Esophagus muscularis mucosa (tissue), 4 donors: ENCODE measurements at regions not wholly inside any gene's neighbourhood (a gene's known extent, or its start where the extent isn't known, plus 50 kb on each side); places are given as distances from the start of the nearest gene placed in this dataset.

Experiments
- DNase-seq: peaks from one replicate; pipeline ENCODE4 v3.0.0-alpha.2; 2017; ENCODE audit errors: extremely low spot score
- H3K27ac ChIP-seq, 4 donors: fragments of 200-600 bp; sonication (generic); replicated peaks in 1 of 4; 1 replicate in 3 of 4; 2 replicates in 1 of 4; pipeline ENCODE4 v1.5.1; 2016 to 2019; ENCODE audit warnings: mild to moderate bottlenecking in 1 of 4
- H3K27me3 ChIP-seq, 4 donors: fragments of 200-600 bp; sonication (generic); one replicate each; pipeline versions ENCODE4 v1.5.1 to v1.6.0; 2016 to 2019
- H3K36me3 ChIP-seq, 4 donors: fragments of 200-600 bp; sonication (generic); one replicate each; pipeline ENCODE4 v1.5.1; 2016 to 2019
- H3K4me1 ChIP-seq, 4 donors: fragments of 200-600 bp; sonication (generic); one replicate each; pipeline ENCODE4 v1.5.1; 2016 to 2019
- H3K4me3 ChIP-seq, 4 donors: fragments of 200-600 bp; sonication (generic); 1 replicate in 2 of 4; 2 replicates in 2 of 4; pipeline ENCODE4 v1.5.1; 2016 to 2019; ENCODE audit warnings: mild to moderate bottlenecking in 4 of 4, moderate library complexity in 1 of 4
- H3K9me3 ChIP-seq, 4 donors: fragments of 200-600 bp; sonication (generic); 1 replicate in 3 of 4; 2 replicates in 1 of 4; pipeline ENCODE4 v1.5.1; 2016 to 2019
- EP300 ChIP-seq: sonication (generic); formaldehyde crosslinking; IDR thresholded peaks from one replicate; pipeline ENCODE4 v1.6.1; 2017; ENCODE audit warnings: antibody characterized with exemption
- POLR2A ChIP-seq: fragments of 450-650 bp; IDR thresholded peaks from one replicate; pipeline ENCODE4 v1.6.1; 2017; ENCODE audit warnings: antibody characterized with exemption, moderate library complexity, mild to moderate bottlenecking, low read depth
- POLR2AphosphoS5 ChIP-seq, 2 donors: sonication (generic); formaldehyde crosslinking; IDR thresholded peaks; one replicate each; pipeline ENCODE4 v1.6.1; 2017; ENCODE audit warnings: antibody characterized with exemption in 2 of 2
- WGBS: methylation state at CpG from one replicate; pipeline ENCODE4 v1.1.5; 2018; 5-methylcytosine and 5-hydroxymethylcytosine counted together
- intact Hi-C: fragments of 100-400 bp; cut with DNase I; formaldehyde crosslinking; loops from one replicate; pipeline ENCODE4 v1.15.1; 2023
- TF ChIP-seq, protein P1 (sequence below), 3 experiments: fragments of 200-600 bp in 2 of 3; fragments of 450-650 bp in 1 of 3; sonication (generic) in 2 of 3; IDR thresholded peaks; one replicate each; pipeline ENCODE4 v1.5.1; 2017 to 2019; ENCODE audit warnings: antibody characterized with exemption in 3 of 3, mild to moderate bottlenecking in 2 of 3, moderate library complexity in 1 of 3

DNA sequence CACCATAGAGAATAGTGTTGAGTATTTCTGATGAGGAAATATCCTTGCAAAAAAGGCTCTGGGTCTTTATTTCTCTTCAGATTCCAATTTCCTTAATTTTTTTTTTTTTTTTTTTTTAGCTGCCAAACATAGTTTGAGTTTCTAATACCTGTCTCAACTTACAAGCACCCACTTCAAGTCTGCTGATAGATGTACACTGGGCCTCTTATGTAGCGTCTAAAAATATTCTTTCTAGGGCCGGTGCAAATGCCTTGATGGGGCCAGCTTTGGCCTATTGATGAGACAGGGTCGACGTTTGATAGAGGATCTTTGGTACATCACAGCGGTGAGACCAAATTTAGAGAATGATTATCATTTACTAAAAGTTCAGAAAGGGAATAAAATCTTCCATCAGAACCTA is 626.4 kb downstream of the LMO4 start:
- no peak overlapping the region for H3K4me3 ChIP-seq
- no peaks in the 10 kb centered on the region for H3K36me3 ChIP-seq
- H3K9me3 ChIP-seq, result no peaks in the 10 kb centered on the region
- no peak overlapping the region for H3K27ac ChIP-seq
- DNase-seq, result no peak
- intact Hi-C loops, result loop anchor here (10.0 kb wide), 1 partner anchor 820 kb away; no protein-coding TSS in a partner anchor
- TF ChIP-seq POLR2A (no peak), EP300 (no peak), POLR2AphosphoS5 (IDR thresholded peaks at IDR 0.05) (no peak)
- TF ChIP-seq, protein P1, sequence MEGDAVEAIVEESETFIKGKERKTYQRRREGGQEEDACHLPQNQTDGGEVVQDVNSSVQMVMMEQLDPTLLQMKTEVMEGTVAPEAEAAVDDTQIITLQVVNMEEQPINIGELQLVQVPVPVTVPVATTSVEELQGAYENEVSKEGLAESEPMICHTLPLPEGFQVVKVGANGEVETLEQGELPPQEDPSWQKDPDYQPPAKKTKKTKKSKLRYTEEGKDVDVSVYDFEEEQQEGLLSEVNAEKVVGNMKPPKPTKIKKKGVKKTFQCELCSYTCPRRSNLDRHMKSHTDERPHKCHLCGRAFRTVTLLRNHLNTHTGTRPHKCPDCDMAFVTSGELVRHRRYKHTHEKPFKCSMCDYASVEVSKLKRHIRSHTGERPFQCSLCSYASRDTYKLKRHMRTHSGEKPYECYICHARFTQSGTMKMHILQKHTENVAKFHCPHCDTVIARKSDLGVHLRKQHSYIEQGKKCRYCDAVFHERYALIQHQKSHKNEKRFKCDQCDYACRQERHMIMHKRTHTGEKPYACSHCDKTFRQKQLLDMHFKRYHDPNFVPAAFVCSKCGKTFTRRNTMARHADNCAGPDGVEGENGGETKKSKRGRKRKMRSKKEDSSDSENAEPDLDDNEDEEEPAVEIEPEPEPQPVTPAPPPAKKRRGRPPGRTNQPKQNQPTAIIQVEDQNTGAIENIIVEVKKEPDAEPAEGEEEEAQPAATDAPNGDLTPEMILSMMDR (IDR thresholded peaks at IDR 0.05), result no peak
- peaks cover 0 to 32% (median 15%) of the 10 kb centered on the region in 4 donors for H3K4me1 ChIP-seq
- WGBS, result 89% methylated on average over 5 of the region's 5 CpGs
- H3K27me3 ChIP-seq, result no peaks in the 10 kb centered on the region

DNA sequence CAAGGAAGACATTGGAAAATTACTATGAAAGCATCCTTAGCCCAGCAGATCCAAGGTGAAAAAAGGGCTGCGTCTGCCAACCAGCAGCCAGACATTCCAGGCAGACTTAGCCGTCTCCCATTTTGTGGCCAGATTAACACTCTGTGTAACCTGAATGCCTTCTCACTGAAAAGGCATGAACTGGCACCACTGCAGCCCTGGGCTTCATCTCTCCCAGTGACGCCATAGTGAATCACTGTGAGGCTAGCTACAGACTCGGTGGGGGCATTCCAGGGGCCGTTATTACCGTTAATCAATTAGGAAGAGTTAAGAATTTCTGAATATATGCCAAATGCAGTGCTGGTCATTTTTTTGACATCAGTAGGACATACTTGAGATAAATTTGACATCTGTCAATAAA is 627.4 kb downstream of the LMO4 start:
- no peak for DNase-seq
- no peaks in the 10 kb centered on the region for H3K36me3 ChIP-seq
- no peaks in the 10 kb centered on the region for H3K27me3 ChIP-seq
- WGBS, result 41% methylated on average over 6 of the region's 6 CpGs
- no peak overlapping the region for H3K4me3 ChIP-seq
- peaks cover 0 to 23% (median 11%) of the 10 kb centered on the region in 4 donors for H3K4me1 ChIP-seq
- no peak overlapping the region for H3K27ac ChIP-seq
- intact Hi-C loops, result loop anchor here (2.0 to 10.0 kb wide), 2 partner anchors 663 to 821 kb away; no protein-coding TSS in a partner anchor
- peak; percentile 14 to 46 for TF ChIP-seq POLR2AphosphoS5 (IDR thresholded peaks at IDR 0.05)
- TF ChIP-seq, protein P1 (IDR thresholded peaks at IDR 0.05), result no peak
- H3K9me3 ChIP-seq, result no peaks in the 10 kb centered on the region

DNA sequence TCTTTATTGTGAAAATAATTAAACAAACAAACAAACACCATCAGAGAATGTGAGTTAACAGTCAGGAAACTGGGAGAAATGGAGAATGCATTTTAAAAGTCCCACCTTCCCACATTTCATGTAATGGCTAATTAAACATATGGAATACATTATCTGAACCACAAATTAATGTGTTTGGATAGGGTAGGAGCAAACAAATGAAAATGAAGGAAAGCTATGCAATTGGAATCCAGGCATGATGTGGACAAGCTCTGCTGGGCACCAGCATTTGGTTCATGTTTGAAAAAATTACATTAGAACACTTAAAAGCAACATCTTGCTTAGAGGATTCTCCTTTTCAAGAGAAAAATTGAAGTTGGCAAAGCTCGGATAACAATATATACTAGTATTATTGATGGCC is 628.1 kb downstream of the LMO4 start:
- intact Hi-C loops, result loop anchor here (2.0 to 10.0 kb wide), 2 partner anchors 664 to 822 kb away; no protein-coding TSS in a partner anchor
- Histone ChIP-seq H3K27me3 (no peaks in the 10 kb centered on the region), H3K9me3 (no peaks in the 10 kb centered on the region), H3K27ac (no peak overlapping the region), H3K4me3 (no peak overlapping the region), H3K4me1 (peaks cover 0 to 18% (median 6%) of the 10 kb centered on the region in 4 donors), H3K36me3 (no peaks in the 10 kb centered on the region)
- TF ChIP-seq EP300, result no peak
- no peak for TF ChIP-seq POLR2A
- TF ChIP-seq, protein P1 (IDR thresholded peaks at IDR 0.05), result no peak
- TF ChIP-seq POLR2AphosphoS5 (IDR thresholded peaks at IDR 0.05), result no peak
- 88% methylated on average over 1 of the region's 1 CpG for WGBS
- no peak for DNase-seq

DNA sequence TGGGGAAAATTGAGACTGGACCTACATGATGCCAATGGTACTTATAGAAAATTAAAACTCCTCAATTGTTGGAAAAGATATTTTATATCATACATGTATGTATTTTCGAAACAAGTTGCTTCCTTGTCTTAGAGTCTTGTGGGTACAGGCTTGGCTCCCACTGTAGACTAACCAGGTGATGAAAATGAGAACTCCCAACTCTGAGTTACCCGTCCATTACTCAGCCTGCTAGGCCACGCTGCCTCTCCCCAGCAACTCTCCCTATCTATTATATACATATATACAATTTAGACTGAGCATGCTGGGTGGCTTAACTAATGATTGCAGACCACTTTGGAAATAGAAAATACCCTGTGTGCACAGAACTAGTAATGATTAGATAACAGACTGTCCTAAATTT is 628.7 kb downstream of the LMO4 start:
- TF ChIP-seq, protein P1 (IDR thresholded peaks at IDR 0.05), result no peak
- TF ChIP-seq POLR2A, result no peak
- Histone ChIP-seq H3K9me3 (no peaks in the 10 kb centered on the region), H3K4me1 (peaks cover 0 to 13% (median 1%) of the 10 kb centered on the region in 4 donors), H3K27ac (no peak overlapping the region), H3K36me3 (no peaks in the 10 kb centered on the region), H3K27me3 (no peaks in the 10 kb centered on the region), H3K4me3 (no peak overlapping the region)
- intact Hi-C loops, result loop anchor here (2.0 to 10.0 kb wide), 2 partner anchors 665 to 823 kb away; no protein-coding TSS in a partner anchor
- DNase-seq, result no peak
- WGBS, result 97% methylated on average over 3 of the region's 3 CpGs

DNA sequence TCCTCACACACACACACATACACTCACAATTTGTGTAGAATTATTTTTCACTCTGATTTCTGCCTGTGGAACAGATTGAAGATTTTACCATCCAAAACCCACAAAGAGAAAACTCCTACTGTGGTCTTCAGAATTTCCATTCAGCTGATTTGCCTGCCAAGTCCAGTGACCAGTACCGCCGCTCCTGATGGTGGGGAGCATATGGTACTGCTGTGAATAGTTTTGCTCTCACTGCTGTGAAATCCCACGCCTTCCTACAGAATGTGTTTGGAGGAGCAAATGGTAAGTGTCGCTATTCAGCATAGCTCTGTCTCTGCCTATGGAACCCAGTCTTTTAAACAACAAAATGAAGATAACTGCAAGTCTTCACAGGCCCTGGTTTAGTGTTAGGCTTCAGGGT is 629.5 kb downstream of the LMO4 start:
- Histone ChIP-seq H3K27ac (no peak overlapping the region), H3K4me3 (no peak overlapping the region), H3K27me3 (no peaks in the 10 kb centered on the region), H3K36me3 (no peaks in the 10 kb centered on the region), H3K4me1 (peaks cover 0 to 13% (median 1%) of the 10 kb centered on the region in 4 donors), H3K9me3 (no peaks in the 10 kb centered on the region)
- DNase-seq, result no peak
- intact Hi-C loops, result loop anchor here (10.0 kb wide), 1 partner anchor 823 kb away; no protein-coding TSS in a partner anchor
- TF ChIP-seq, protein P1 (IDR thresholded peaks at IDR 0.05), result no peak
- TF ChIP-seq EP300 (no peak), POLR2A (no peak), POLR2AphosphoS5 (IDR thresholded peaks at IDR 0.05) (no peak)
- WGBS, result 90% methylated on average over 4 of the region's 4 CpGs
